H9 (cell line): ENCODE measurements at regions not wholly inside any gene's neighbourhood (a gene's known extent, or its start where the extent isn't known, plus 50 kb on each side); places are given as distances from the start of the nearest gene placed in this dataset.

Experiments used
- DNase-seq: peaks from one replicate; pipeline ENCODE4 v3.0.0-alpha.2; 2017
- H2AFZ ChIP-seq: one replicate; pipeline ENCODE4 v1.6.1; 2013; ENCODE audit warnings: mild to moderate bottlenecking, low read length, control low read depth, moderate library complexity
- H2AK5ac ChIP-seq: 2 replicates; pipeline ENCODE4 v1.6.1; 2013; ENCODE audit warnings: low read length, control low read depth, mixed read lengths; ENCODE audit not compliant: insufficient read length
- H2BK120ac ChIP-seq: one replicate; pipeline ENCODE4 v1.6.1; 2013; ENCODE audit warnings: low read depth, mild to moderate bottlenecking, low read length, control low read depth, inconsistent platforms; ENCODE audit not compliant: poor library complexity, severe bottlenecking
- H2BK12ac ChIP-seq: 2 replicates; pipeline ENCODE4 v1.6.1; 2013; ENCODE audit warnings: low read length, control low read depth, mixed read lengths, low read depth; ENCODE audit not compliant: insufficient read length
- H2BK15ac ChIP-seq: 2 replicates; pipeline ENCODE4 v1.6.1; 2013; ENCODE audit warnings: low read depth, low read length, control low read depth
- H2BK20ac ChIP-seq: one replicate; pipeline ENCODE4 v1.6.1; 2013; ENCODE audit warnings: low read depth, mild to moderate bottlenecking, low read length, control low read depth, inconsistent platforms; ENCODE audit not compliant: poor library complexity, severe bottlenecking
- H2BK5ac ChIP-seq: 2 replicates; pipeline ENCODE4 v1.6.1; 2013; ENCODE audit warnings: low read length, control low read depth, mixed read lengths; ENCODE audit not compliant: insufficient read length
- H3K14ac ChIP-seq: 2 replicates; pipeline ENCODE4 v1.6.1; 2013; ENCODE audit warnings: low read length, control low read depth; ENCODE audit not compliant: insufficient read depth
- H3K18ac ChIP-seq: 2 replicates; pipeline ENCODE4 v1.6.1; 2013; ENCODE audit warnings: low read depth, mild to moderate bottlenecking, mixed read lengths, low read length, control low read depth; ENCODE audit not compliant: insufficient read length
- H3K23ac ChIP-seq: 2 replicates; pipeline ENCODE4 v1.6.1; 2013; ENCODE audit warnings: low read length, control low read depth, mixed read lengths, low read depth; ENCODE audit not compliant: insufficient read length
- H3K23me2 ChIP-seq: 2 replicates; pipeline ENCODE4 v1.6.1; 2013; ENCODE audit warnings: low read depth, mild to moderate bottlenecking, mixed read lengths, low read length, control low read depth; ENCODE audit not compliant: insufficient read length, poor library complexity, severe bottlenecking
- H3K27ac ChIP-seq: 2 replicates; pipeline ENCODE4 v1.5.1; 2013; ENCODE audit warnings: low read length, control low read depth, mixed read lengths, low read depth; ENCODE audit not compliant: insufficient read length
- H3K27me3 ChIP-seq: 2 replicates; pipeline ENCODE4 v1.6.1; 2013; ENCODE audit warnings: low read length, control low read depth, inconsistent platforms; ENCODE audit not compliant: insufficient read depth
- H3K4ac ChIP-seq: 2 replicates; pipeline ENCODE4 v1.6.1; 2013; ENCODE audit warnings: low read depth, mild to moderate bottlenecking, control low read depth, inconsistent platforms, low read length, moderate library complexity
- H3K4me1 ChIP-seq: 2 replicates; pipeline ENCODE4 v1.6.1; 2013; ENCODE audit warnings: low read length, control low read depth, inconsistent platforms; ENCODE audit not compliant: insufficient read depth
- H3K4me2 ChIP-seq: 2 replicates; pipeline ENCODE4 v1.6.1; 2013; ENCODE audit warnings: low read length, control low read depth, mixed read lengths; ENCODE audit not compliant: insufficient read length, insufficient read depth
- H3K56ac ChIP-seq: 2 replicates; pipeline ENCODE4 v1.6.1; 2013; ENCODE audit warnings: low read depth, mild to moderate bottlenecking, mixed read lengths, low read length, control low read depth; ENCODE audit not compliant: insufficient read length
- H3K79me1 ChIP-seq: 2 replicates; pipeline ENCODE4 v1.6.1; 2013; ENCODE audit warnings: low read depth, mild to moderate bottlenecking, moderate library complexity, low read length, control low read depth, inconsistent platforms; ENCODE audit not compliant: insufficient read depth, poor library complexity, severe bottlenecking
- H3K79me2 ChIP-seq: 2 replicates; pipeline ENCODE4 v1.6.1; 2013; ENCODE audit warnings: low read length, control low read depth, inconsistent platforms; ENCODE audit not compliant: insufficient read depth
- H3K9ac ChIP-seq: 2 replicates; pipeline ENCODE4 v1.6.1; 2013; ENCODE audit warnings: low read length, control low read depth, mixed read lengths; ENCODE audit not compliant: insufficient read length; ENCODE audit errors: extremely low read depth
- H3K9me3 ChIP-seq: one replicate; pipeline ENCODE4 v1.6.1; 2013; ENCODE audit warnings: low read depth, low read length, inconsistent platforms; ENCODE audit not compliant: control insufficient read depth
- H3T11ph ChIP-seq: one replicate; pipeline ENCODE4 v1.6.1; 2013; ENCODE audit warnings: mild to moderate bottlenecking, low read length, control low read depth, inconsistent platforms
- H4K20me1 ChIP-seq: one replicate; pipeline ENCODE4 v1.6.1; 2013; ENCODE audit not compliant: control insufficient read depth, insufficient read length, insufficient read depth
- H4K5ac ChIP-seq: 2 replicates; pipeline ENCODE4 v1.6.1; 2013; ENCODE audit warnings: low read depth, mild to moderate bottlenecking, mixed read lengths, low read length, control low read depth; ENCODE audit not compliant: insufficient read length
- H4K8ac ChIP-seq: replicated peaks from 2 replicates; pipeline ENCODE4 v1.6.1; 2013; ENCODE audit warnings: low read length, control low read depth, mixed read lengths, low read depth; ENCODE audit not compliant: insufficient read length
- H4K91ac ChIP-seq: 2 replicates; pipeline ENCODE4 v1.6.1; 2013; ENCODE audit warnings: low read depth, mild to moderate bottlenecking, moderate library complexity, mixed read lengths, low read length, control low read depth; ENCODE audit not compliant: insufficient read length
- H3K27ac Mint-ChIP-seq, 3 experiments: 2 replicates in 2 of 3; 3 replicates in 1 of 3; pipeline ENCODE4 v1.8.0; 2020 to 2021; ENCODE audit warnings: mixed read lengths in 3 of 3, mild to moderate bottlenecking in 1 of 3, moderate library complexity in 1 of 3
- H3K27me3 Mint-ChIP-seq: 2 replicates; pipeline ENCODE4 v1.8.0; 2021; ENCODE audit warnings: low read depth, mild to moderate bottlenecking, moderate library complexity, mixed read lengths
- H3K36me3 Mint-ChIP-seq, 3 experiments: 2 replicates in 2 of 3; 3 replicates in 1 of 3; pipeline ENCODE4 v1.8.0; 2020 to 2021; ENCODE audit warnings: low read depth in 3 of 3, mixed read lengths in 3 of 3; ENCODE audit not compliant: insufficient read depth in 1 of 3
- H3K4me1 Mint-ChIP-seq, 2 experiments: 2 replicates each; pipeline ENCODE4 v1.8.0; 2020; ENCODE audit warnings: mixed read lengths in 2 of 2
- H3K4me3 Mint-ChIP-seq, 2 experiments: 2 replicates in 1 of 2; 3 replicates in 1 of 2; pipeline ENCODE4 v1.8.0; 2020 to 2021; ENCODE audit warnings: mild to moderate bottlenecking in 2 of 2, mixed read lengths in 2 of 2, moderate library complexity in 1 of 2
- H3K9me3 Mint-ChIP-seq, 2 experiments: 2 replicates in 1 of 2; 3 replicates in 1 of 2; pipeline ENCODE4 v1.8.0; 2020; ENCODE audit warnings: mild to moderate bottlenecking in 2 of 2, mixed read lengths in 2 of 2, moderate library complexity in 1 of 2
- CTCF ChIP-seq: fragments of 200-600 bp; sonication (generic); conservative IDR thresholded peaks from 3 replicates; pipeline ENCODE4 v1.8.0; 2021; ENCODE audit warnings: antibody characterized with exemption, mild to moderate bottlenecking
- WGBS: extraction: QIAGEN DNeasy Blood & Tissue Kit; methylation state at CpG from one replicate; pipeline ENCODE4 v1.1.7; 2013; ENCODE audit warnings: missing lambda C conversion rate, low lambda C conversion rate, mixed read lengths; ENCODE audit not compliant: insufficient read length; ENCODE audit errors: extremely low coverage; 5-methylcytosine and 5-hydroxymethylcytosine counted together

GRCh38 chr5:2201832-2202231 is 319.1 kb upstream of the IRX4 start:
- Histone ChIP-seq H3K27me3 (no peaks in the 10 kb centered on the region), H2BK20ac (no peak overlapping the region), H3K9ac (no peak overlapping the region), H2BK12ac (no peak overlapping the region), H2BK15ac (no peak overlapping the region), H4K5ac (no peak overlapping the region), H3K14ac (no peak overlapping the region), H3K4me1 (peaks cover 4% of the 10 kb centered on the region; the same call in 1 of the 2 replicates), H3K27ac (no peak overlapping the region), H4K91ac (no peak overlapping the region), H3K4ac (no peak overlapping the region), H3K23me2 (no peaks in the 10 kb centered on the region), H2BK5ac (no peak overlapping the region), H4K20me1 (no peaks in the 10 kb centered on the region), H3K4me2 (no peak overlapping the region), H2AFZ (no peak overlapping the region), H3K18ac (no peak overlapping the region), H2BK120ac (no peak overlapping the region), H3K23ac (no peak overlapping the region), H3K79me1 (no peaks in the 10 kb centered on the region), H4K8ac (no peak overlapping the region), H3K79me2 (no peaks in the 10 kb centered on the region), H3K9me3 (no peaks in the 10 kb centered on the region), H2AK5ac (no peak overlapping the region), H3T11ph (no peak overlapping the region), H3K56ac (no peak overlapping the region)
- DNase-seq = no peak
- no CpG with 5 or more reads among the region's 9 CpGs for WGBS
- H3K36me3 Mint-ChIP-seq = peaks cover 0 to 2% (median 0%) of the 10 kb centered on the region in 3 experiments; a peak in 1 of 7 replicates
- H3K27me3 Mint-ChIP-seq = peaks cover 6% of the 10 kb centered on the region
- peaks cover 25 to 42% of the 10 kb centered on the region in 2 experiments for H3K4me1 Mint-ChIP-seq
- no peaks in the 10 kb centered on the region for H3K9me3 Mint-ChIP-seq
- no peak for TF ChIP-seq CTCF
- no peak overlapping the region for H3K27ac Mint-ChIP-seq
- no peak overlapping the region for H3K4me3 Mint-ChIP-seq
